NCI-H2196 (cell line): ENCODE measurements at regions not wholly inside any gene's neighbourhood (a gene's known extent, or its start where the extent isn't known, plus 50 kb on each side); places are given as distances from the start of the nearest gene placed in this dataset.
"Not testable (repeated sequence)": the region's sequence is repeated elsewhere in the genome, so short reads cannot be mapped to it uniquely, and the experiment has no call there.

Experiments used
- DNase-seq: peaks from one replicate; lab custom pipeline; 2025; ENCODE audit not compliant: unreplicated experiment; lab: John Stamatoyannopoulos, UW

DNA sequence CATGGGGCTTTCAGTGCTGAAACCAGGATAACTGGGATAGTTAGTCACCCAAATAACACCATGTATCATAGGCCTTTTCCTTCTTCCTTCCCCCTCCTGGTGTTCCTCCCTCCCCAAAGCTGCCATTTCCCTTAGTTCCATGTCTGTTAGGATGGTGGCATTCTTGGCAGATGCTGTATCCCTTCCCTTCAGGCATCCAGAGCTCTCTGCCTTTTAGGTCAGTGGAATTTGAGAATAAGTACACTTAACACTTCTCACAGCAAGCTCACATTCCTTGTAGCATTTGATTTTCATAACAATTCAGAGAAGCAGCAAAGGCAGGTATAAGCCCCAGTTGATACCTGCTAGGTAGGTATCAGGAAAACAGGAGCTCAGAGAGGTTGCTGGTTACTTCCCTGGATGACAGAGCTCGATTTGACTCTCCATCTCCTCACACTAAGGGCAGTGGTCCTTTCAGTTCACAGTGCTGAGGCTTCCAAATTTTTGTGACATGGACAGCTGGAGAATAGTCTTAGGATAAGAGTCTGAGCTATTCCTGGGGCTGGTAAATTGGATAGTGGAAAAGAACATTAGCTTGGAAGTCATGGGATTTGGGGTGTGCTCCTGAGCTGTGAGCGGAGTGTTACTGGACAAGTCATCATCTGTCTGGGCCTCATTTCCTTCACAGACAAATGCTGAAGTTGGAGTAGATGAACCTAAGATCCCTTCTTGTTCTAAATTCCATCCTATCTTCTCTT is 108.7 kb upstream of the RHOBTB1 start:
- DNase-seq = no peak

DNA sequence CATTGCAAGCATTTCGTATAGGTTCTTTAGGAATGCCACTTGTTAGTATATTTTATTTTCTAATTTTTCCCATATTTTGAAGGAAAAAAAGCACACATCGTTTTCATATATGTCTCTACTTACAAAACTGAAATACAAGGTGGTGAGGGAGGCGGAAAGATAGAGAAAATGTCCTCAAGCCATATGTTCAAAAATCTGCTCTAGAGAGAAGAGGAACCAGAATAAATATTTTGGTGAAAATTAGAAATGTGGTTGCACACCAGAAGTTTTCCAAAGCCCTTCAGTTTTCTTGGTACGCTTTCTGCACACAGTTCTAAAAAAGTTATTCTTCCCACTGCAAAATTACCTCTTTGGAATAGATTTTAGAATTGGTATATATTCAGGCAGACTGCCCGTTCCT is 107.4 kb upstream of the RHOBTB1 start:
- no peak for DNase-seq

DNA sequence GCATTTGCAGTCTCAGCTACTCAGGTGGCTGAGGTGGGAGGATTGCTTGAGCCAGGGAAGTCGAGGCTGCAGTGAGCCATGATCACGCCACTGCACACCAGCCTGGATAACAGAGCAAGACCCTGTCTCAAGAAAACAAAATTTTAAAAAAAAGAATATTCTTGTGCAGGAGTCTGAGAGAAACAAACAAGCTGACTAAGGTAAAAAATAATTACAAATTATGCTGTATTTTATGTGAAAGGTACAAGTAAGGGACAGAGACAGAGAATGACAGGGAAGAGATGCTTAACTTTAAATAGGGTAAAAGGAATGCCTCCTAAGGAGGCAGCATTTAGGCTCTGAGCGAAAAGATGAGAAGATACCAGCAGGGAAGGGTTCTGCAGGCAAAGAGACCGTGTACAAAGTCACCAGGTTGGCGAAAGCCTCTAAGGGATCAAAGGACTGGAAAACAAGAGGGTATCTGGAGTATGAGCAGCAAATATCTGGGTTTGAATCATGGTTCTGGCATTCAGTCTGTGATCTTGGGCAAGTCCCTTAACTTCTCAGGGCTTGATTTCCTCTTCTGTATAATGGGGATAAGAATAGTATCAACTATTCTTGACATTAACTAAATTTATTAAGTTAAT is 106.2 kb upstream of the RHOBTB1 start:
- no peak for DNase-seq

DNA sequence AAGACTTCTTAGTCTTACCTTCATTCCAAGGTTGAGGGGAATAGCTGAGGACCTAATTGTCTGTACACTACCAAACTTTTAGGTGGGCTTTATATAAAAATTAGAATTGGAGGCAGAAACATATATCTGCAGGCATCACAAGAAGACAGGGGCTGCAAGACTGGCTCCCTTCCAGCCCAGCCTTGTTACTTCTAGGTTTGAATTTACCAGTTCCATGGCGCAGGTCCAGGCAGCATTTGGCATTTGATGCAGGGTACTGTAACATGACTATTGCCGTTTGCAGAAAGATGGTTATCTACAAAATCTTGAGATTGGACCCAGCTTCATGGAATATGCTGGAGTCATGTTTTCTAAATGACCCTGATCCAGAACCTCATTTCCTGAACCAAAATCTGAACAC is 105.4 kb upstream of the RHOBTB1 start:
- DNase-seq = no peak

DNA sequence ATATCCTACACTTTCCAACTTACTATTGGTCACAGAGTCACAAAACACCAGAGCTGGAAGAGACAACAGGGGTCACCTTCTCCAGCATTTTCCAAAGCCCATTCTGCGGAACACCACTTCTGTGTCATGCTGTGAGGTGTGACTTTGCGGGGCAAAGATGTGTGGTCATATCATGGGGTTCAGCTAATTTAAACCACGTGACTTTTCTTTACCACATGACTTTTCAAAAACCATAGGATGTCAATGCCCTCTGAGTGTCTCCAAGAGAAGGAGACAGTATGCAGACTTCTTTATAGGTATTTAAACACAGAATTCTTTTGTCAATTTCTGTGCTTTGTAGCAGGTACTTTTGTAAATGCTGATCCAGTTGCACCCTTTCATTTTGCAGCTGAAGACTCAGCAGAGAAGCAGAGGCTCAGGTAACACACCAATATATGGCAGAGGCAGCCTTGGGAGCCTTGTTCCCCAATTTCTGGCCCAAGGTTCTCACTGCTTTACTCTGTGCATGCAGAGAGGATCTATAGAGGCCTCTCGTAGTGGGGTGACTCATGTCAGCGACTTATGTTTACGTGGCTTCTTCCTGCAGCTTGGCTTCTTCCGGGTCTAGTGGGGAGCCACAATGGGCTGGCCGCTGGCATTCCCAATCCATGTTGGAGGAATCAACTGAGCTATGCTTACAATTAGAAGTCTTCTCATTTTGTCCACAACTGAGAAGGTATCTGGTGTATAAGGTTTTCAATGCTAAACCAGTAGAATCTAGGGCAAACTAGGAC is 104.0 kb upstream of the RHOBTB1 start:
- no peak for DNase-seq

DNA sequence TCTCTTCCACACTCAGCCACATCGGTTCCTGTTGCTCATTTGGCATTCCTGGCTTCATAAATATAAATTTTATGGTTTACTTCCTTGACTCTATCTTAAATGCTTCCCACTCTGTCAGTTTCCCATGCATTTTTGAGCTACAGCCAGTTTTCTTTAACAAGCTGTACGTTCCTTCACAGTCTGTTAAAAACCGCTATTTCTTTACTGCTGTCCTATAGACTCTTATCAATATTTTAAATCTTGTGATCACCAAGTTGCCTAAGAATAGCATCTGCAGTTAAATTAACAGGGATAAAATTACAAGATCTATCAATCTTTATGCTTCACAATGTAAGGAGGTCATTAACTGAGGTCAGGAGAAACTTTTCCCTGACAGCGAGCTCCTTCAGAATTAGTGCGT is 103.1 kb upstream of the RHOBTB1 start:
- DNase-seq = no peak

DNA sequence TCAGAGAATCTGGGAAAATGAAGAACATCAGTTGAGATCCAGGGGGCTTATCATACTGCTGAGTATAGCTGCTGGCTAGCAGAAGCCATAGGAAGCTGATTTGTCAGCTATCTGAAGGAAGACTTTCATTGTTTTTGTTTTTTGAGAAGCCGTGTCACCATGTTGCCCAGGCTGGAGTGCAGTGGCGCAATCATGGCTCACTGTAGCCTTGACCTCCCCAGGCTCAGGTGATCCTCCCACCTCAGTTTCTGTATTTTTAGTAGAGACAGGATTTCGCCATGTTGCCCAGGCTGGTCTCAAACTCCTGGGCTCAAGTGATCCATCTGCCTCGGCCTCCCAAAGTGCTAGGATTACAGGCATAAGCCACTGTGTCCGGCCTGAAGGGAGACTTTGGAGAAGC is 101.5 kb upstream of the RHOBTB1 start:
- DNase-seq = not testable (repeated sequence)

DNA sequence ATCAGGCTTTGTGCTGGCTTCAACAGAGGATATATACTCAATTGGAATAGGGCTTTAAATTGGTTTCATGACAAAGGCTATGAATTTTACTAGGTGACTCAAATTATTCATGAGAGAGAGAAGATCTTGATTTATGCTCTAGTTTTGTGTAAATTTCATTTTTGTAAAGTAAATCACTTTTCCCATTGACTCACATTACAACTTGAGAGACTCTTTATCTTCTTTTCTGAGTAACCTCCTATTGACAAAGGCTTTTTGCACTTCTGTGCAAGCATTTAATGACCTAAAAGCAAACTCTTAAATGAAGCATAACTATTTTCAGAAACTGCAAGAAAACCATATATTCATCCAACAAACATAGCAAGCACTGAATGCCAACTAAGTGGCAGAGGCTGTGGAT is 98.5 kb upstream of the RHOBTB1 start:
- no peak for DNase-seq

DNA sequence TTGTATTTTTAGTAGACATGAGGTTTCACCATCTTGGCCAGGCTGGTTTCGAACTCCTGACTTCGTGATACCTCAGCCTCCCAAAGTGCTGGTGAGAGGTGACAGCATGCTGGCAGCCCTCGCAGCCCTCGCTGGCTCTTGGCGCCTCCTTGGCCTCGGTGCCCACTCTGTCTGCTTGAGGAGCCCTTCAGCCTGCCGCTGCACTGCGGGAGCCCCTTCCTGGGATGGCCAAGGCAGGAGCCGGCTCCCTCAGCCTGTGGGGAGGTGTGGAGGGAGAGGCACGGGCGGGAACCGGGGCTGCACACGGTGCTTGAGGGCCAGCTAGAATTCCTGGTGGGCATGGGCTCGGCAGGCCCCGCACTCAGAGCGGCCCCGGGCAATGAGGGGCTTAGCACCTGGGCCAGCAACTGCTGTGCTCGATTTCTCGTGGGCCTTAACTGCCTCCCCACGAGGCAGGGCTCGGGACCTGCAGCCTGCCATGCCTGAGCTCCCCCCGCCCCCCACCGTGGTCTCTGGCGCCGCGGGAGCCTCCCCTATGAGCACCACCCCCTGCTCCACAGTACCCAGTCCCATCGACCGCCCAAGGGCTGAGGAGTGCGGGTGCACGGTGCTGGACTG is 96.5 kb upstream of the RHOBTB1 start:
- no peak for DNase-seq

DNA sequence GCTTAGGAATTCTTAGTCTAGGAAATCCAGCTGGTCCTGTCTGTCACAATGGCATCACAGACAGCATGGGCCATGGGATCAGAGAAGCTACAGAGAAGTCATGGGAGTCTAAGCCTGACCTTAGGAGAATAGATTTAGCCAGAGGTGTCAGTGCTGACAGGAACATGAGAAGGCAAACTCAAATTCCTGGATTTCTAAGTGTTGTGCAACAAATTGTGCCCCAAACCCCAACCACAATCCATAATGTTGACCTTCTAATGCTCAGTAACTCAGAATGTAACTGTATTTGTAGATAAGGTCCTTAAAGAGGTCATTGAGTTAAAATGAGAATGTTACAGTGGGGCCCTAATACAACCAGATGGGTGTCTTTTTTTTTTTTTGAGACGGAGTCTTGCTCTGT is 95.9 kb upstream of the RHOBTB1 start:
- DNase-seq = no peak

DNA sequence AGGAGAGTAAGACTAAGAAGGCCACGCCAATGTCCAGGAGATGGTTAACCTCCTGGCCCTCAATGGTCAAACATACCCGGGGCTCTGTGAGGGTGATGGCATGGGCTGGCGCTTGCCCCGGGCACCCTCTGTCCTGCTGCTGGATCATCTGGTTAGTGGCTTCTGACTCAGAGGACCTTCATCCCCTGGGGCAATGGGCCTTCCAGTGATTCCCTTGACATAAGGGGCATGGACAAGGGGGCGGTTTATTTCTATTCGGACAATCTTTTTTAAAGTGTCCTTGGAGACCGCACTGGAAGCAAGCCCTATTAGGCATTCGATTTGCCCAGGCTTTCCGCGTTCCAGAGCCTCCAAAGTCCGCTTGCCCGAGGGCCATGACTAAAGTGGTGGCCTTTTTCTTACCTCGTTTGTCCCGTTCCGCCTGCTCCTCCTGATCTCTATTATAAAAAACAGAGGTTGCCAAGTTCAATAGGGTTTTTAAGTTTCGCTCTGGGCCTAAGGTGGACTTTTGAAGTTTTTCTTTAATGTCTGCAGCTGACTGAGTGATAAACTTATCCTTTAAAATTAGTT is 93.4 kb upstream of the RHOBTB1 start:
- DNase-seq = not testable (repeated sequence)

DNA sequence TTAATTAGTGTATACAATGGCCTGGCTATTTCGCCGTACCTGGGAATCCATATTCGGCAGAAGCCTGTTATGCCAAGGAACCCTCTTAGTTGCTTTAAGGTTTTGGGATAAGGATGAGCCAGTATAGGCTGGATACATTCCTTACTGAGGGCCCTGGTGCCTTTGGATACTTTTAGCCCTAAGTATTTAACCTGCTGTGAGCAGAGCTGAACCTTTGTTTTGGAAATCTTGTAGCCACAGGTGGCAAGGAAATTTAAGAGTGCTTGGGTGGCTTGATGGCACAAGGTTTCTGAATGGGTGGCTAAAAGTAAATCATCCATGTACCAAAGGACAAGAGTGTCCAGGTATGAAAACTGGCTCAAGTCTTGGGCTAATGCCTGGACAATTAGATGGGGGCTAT is 92.2 kb upstream of the RHOBTB1 start:
- not testable (repeated sequence) for DNase-seq

DNA sequence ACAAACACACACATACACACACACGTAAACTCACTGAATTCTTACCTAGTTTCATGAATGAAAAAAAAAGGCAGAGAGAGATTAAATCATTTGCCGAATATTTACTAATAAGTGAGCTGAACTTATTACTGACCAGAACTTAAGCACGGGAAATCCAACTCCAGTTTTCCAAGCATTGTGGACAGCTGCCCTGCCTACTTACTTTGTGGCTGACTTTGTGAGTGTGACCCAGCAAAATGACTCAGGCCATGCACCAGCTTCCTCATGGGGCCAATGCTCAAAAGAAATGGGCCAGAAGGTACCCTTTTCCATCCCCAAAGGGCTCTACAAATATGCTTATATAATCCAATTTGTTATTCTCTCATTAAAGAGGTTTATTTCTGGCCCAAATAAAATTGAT is 87.4 kb upstream of the RHOBTB1 start:
- no peak for DNase-seq

DNA sequence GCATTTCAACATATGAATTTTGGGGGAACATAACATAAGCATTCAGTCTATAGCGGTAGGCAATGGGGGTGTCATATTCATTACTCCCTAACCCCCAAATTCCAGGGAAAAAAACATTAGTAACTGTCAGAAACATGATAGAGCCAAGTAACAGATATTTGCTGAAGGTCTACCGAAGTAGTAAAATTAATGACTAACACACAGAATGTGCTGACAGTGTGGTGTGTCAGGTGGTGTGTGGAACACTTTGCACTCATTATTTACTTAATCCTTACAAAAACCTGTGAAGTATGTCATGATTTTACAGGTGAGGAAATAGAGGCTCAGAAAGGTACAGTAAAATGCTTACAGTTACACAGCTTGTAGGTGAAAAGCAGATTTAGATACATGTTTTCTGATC is 85.4 kb upstream of the RHOBTB1 start:
- DNase-seq = no peak

DNA sequence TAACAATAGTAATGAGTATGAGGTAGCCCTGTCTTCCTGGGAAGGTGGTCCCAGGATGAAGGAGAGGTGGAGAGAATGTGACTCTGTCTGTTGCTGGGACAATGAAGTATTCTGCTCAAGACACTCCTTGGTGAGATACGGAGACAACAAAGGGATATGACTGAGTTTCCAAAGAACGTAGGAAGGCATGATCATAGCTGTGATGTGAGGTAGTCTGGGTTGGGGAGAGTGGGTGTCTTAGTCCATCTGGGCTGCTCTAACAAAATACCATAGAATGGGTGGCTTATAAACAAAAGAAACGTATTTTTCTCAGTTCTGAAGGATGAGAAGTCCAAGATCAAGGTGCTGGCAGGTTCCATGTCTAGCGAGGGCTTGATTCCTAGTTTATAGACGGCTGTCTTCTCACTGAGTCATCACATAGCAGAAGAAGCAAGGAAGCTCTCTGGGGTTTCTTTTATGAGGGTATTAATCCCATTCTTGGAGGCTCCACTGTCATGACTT is 84.9 kb upstream of the RHOBTB1 start:
- DNase-seq = no peak

DNA sequence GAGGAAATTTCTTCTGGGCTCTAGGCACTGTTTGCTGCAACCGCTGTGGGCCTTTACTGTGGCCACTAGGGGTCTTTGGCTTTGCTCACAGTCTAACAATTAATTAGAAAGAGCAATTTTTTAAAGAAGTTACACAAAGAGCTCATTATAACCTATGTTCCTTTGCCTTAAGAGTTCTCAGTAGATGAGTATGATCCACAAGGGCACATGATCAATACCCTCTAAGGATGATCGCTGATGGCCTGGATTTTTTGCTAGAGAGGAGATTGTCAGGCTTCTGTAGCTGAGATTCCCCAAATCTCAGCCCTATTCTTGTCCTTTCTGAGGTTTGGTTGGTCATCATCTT is 80.8 kb upstream of the RHOBTB1 start:
- DNase-seq = no peak

DNA sequence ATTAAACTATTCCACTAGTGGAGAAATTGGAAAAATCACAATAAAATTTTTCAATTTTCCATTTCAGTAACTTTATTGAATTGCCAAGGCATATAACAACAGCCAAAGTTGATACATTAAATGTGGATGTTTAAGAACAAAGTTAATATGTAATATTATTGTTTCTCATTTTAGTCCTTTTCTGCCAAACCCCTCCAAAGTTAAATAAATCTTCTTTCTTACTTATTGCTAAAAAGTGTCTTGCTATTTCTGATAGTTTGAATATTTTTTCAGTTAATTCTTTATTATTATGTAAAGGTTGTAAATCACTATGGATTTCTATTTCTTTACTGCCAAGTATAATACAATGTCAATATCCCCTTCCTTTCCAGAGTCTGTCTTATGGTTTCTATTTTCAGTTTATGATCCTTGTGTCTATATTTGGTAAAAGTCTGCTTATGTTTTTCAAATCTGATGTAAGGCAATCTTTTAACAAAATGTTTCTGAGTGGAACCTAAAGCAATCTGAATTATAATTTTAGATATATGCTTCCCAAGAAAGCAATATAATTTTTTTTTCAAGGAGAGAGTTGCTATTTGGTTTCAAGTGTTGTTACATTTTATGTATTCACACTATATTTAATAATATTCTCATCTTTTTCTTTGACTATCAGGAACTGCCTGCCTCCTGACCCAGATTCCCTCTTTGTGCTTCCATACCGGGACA is 80.3 kb upstream of the RHOBTB1 start:
- no peak for DNase-seq

DNA sequence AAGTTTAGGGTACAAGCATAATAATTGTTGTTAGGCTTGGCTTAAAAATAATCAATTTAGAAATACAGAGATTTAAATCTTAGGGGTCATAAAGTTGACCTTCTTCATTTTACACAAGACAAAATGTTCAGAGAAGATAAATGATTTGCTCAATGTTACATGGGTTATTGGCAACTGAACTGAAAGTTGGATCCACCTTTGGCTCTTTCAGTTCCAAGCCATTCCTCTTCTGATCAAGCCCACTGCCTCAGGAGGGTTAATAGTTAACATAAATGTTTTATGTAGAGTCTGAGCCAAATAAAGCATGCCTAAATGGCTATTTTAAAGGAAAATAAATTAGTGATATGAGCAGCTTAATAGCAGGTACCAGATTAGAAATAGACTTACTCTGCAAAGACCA is 79.1 kb upstream of the RHOBTB1 start:
- DNase-seq = no peak

DNA sequence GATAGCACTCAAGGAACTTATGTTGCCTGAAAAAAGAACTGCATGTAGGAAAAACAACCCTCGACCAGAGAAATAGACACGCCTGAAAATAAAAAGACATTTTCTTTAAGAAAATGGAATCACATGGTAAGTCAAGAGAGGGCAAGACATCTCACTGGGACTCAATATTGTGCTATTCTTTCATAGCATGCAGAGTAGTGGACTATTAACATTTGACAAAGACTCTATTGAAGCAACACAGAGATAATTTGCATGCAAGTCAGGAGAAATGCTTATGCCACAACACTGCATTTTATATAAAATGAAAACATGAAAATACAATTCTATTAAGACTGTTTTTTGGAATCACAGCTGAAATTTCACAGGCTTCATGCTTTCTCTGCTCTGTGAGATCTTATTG is 77.9 kb upstream of the RHOBTB1 start:
- DNase-seq = no peak

DNA sequence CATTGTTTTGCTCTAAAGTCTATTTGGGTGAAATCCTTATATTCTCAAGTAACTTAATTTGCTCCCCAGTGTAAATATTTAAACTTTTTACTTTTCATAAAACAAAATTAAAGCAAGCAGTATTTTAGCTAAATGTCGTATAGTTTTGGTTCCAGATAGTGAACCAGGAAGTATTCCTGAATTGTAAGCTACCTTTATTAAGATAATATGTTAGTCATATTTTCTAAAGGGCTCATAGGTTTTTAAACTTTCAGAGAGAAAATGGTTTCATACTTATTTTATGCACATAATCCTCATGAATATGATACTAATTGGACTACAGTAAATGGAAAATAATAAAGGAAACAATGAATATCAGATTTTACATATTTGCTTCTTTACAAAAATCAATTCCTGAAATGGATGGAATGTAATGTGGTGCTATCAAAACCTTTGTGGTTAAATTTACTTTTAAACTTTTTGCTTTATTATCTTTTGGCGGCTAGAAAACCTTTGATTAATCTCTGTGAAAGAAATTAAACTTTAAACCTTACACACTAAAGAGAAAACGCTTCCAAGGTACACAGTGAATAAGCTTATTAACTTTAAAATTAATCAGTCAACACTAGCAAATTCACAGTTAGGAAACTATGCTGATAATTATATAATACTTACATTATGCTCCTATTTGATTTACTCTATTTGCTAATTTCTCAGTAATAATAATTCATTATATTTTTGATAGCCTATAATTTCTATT is 76.6 kb upstream of the RHOBTB1 start:
- no peak for DNase-seq
